EH (cell line): ENCODE measurements at regions not wholly inside any gene's neighbourhood (a gene's known extent, or its start where the extent isn't known, plus 50 kb on each side); places are given as distances from the start of the nearest gene placed in this dataset.

Experiments used
- DNase-seq: peaks from one replicate; pipeline ENCODE4 v3.0.0-alpha.2; 2015; ENCODE audit warnings: low read depth

- DNase-seq, result no peak
Observed at GRCh38 chr4:15339737-15340136, 88.1 kb upstream of the C1QTNF7 start.

- DNase-seq, result no peak
Observed at GRCh38 chr4:15340332-15340731, 87.5 kb upstream of the C1QTNF7 start.

- DNase-seq, result no peak
Observed at GRCh38 chr4:15340902-15341732, 86.7 kb upstream of the C1QTNF7 start.

- no peak for DNase-seq
Observed at GRCh38 chr4:15341733-15342300, 86.0 kb upstream of the C1QTNF7 start.

- no peak for DNase-seq
Observed at GRCh38 chr4:15343000-15343399, 84.8 kb upstream of the C1QTNF7 start.

- no peak for DNase-seq
Observed at GRCh38 chr4:15343581-15343980, 84.3 kb upstream of the C1QTNF7 start.

- peak; percentile 66 for DNase-seq
Observed at GRCh38 chr4:15344041-15344440, 83.8 kb upstream of the C1QTNF7 start.

GRCh38 chr4:15345134-15345533 is 82.7 kb upstream of the C1QTNF7 start:
- no peak for DNase-seq

- peak; percentile 34 for DNase-seq
Observed at GRCh38 chr4:15348236-15348635, 79.6 kb upstream of the C1QTNF7 start.

- DNase-seq, result no peak
Observed at GRCh38 chr4:15348695-15349094, 79.1 kb upstream of the C1QTNF7 start.

- DNase-seq, result peak; percentile 42
Observed at GRCh38 chr4:15349531-15349935, 78.3 kb upstream of the C1QTNF7 start.

- DNase-seq, result no peak
Observed at GRCh38 chr4:15349965-15350364, 77.9 kb upstream of the C1QTNF7 start.

GRCh38 chr4:15352524-15352923 is 75.3 kb upstream of the C1QTNF7 start:
- peak; percentile 19 for DNase-seq

GRCh38 chr4:15353207-15353606 is 74.6 kb upstream of the C1QTNF7 start:
- DNase-seq, result peak; percentile 24

- DNase-seq, result no peak
Observed at GRCh38 chr4:15354371-15355297, 73.2 kb upstream of the C1QTNF7 start.

GRCh38 chr4:15361529-15361928 is 66.3 kb upstream of the C1QTNF7 start:
- no peak for DNase-seq

- DNase-seq, result no peak
Observed at GRCh38 chr4:15362541-15362940, 65.3 kb upstream of the C1QTNF7 start.

GRCh38 chr4:15364183-15364582 is 63.6 kb upstream of the C1QTNF7 start:
- no peak for DNase-seq

GRCh38 chr4:15365641-15366040 is 62.2 kb upstream of the C1QTNF7 start:
- no peak for DNase-seq

GRCh38 chr4:15366721-15367120 is 61.1 kb upstream of the C1QTNF7 start:
- DNase-seq, result peak; percentile 48

- peak; percentile 93 for DNase-seq
Observed at GRCh38 chr4:15368856-15369255, 59.0 kb upstream of the C1QTNF7 start.

GRCh38 chr4:15370296-15370695 is 57.5 kb upstream of the C1QTNF7 start:
- DNase-seq, result no peak

GRCh38 chr4:15373363-15373762 is 54.5 kb upstream of the C1QTNF7 start:
- DNase-seq, result no peak
